ENCODE measurements at regions not wholly inside any gene's neighbourhood (a gene's known extent, or its start where the extent isn't known, plus 50 kb on each side); places are given as distances from the start of the nearest gene placed in this dataset.
A peak's percentile ranks its signal among the peaks of the same experiment; 100 is the strongest.

DNA sequence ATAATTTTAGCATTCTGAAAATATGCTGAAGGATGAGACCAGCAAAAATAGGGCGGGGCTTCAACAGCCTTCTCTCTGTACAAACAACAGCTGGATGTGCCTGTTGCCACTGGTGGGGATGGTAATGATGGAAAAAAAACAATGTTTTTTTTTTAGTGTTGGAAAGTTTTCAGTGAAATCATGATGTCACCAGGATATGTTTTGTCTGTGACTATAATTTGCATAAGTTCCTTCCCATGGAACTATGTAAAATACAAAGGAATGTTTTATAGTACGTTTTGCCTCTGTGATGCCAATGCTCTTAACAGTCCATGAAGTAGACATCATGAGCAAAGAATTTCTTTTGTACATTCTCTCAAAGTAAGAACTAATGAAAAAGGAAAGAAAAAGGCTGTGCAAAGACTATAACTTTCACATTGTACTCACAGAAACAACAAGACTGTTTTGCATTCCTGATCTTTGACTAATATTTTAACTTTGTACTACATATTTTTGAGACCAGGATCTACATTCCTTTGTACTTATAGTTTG, 589.7 kb downstream of the SPRY1 start:
- TF ChIP-seq POLR2A (IDR thresholded peaks at IDR 0.05), result no peak
- TF ChIP-seq POLR2AphosphoS5 (IDR thresholded peaks at IDR 0.05), result peak in 1 of 4 donors; percentile 13
- H3K4me1 ChIP-seq, result peaks cover 0 to 14% (median 6%) of the 10 kb centered on the region in 4 donors
- H3K36me3 ChIP-seq, result no peaks in the 10 kb centered on the region
- DNase-seq, result peak; percentile 88
- no peaks in the 10 kb centered on the region for H3K27me3 ChIP-seq
- H3K27ac ChIP-seq, result peak overlapping the region in 3 of 4 donors; percentile 28 to 64 (median 36)
- H3K9me3 ChIP-seq, result no peaks in the 10 kb centered on the region
- intact Hi-C loops (cut with DNase I), result no loop called here
- WGBS, 2 donors, result 56 to 65% methylated on average over 2 of the region's 2 CpGs
- H3K4me3 ChIP-seq, result no peak overlapping the region

DNA sequence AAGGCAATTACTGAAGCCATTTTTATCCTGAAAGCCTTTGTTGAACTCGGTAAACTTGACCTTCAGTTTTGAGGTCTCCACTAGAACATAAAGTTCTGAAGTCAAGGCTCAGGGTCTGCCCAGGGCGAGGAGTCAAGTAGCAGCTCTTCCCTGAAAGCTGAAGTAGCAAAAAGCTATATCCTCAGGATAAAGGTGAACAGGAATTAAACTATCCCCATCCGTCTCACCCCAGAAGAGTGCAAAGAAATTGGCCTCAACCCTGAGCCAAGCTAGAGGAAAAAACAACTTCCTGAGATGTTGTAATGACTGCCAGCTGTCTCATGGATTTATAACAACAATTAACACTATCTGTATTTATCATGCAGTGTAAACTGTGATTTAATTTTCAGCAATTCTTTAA, 590.8 kb downstream of the SPRY1 start:
- no peaks in the 10 kb centered on the region for H3K27me3 ChIP-seq
- TF ChIP-seq EP300 (IDR thresholded peaks at IDR 0.05), result no peak
- TF ChIP-seq, protein P1, sequence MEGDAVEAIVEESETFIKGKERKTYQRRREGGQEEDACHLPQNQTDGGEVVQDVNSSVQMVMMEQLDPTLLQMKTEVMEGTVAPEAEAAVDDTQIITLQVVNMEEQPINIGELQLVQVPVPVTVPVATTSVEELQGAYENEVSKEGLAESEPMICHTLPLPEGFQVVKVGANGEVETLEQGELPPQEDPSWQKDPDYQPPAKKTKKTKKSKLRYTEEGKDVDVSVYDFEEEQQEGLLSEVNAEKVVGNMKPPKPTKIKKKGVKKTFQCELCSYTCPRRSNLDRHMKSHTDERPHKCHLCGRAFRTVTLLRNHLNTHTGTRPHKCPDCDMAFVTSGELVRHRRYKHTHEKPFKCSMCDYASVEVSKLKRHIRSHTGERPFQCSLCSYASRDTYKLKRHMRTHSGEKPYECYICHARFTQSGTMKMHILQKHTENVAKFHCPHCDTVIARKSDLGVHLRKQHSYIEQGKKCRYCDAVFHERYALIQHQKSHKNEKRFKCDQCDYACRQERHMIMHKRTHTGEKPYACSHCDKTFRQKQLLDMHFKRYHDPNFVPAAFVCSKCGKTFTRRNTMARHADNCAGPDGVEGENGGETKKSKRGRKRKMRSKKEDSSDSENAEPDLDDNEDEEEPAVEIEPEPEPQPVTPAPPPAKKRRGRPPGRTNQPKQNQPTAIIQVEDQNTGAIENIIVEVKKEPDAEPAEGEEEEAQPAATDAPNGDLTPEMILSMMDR (IDR thresholded peaks at IDR 0.05), result no peak
- TF ChIP-seq POLR2A (IDR thresholded peaks at IDR 0.05), result no peak
- no peak for TF ChIP-seq POLR2AphosphoS5 (IDR thresholded peaks at IDR 0.05)
- WGBS, 2 donors, result 64 to 80% methylated on average over 3 of the region's 3 CpGs

DNA sequence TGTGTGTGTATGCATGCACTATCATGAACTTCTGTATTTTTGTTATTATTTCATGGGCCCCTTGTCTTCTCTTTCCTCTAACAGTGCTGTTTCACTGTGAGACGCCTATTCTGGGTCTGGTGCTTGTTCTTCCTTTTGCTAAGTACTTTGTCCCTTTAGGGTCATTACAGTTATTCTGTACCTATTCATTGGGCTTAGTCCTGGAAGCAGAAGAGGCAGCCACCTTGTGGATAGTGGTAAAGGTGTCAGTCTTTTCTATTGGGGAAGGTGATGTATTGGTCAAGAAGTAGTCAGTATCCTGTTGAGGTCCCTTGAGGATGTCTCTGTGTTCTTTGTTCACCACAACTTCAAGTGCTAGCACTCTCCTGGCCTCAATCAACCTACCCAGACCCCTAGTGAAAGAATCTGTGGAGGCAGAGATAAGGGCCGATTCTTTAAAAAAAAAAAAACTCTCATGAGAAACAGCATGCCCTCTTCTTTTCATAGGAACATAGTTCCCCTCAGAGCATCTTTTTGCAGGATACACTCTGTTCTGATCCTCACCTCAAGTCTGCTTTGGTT, 593.8 kb downstream of the SPRY1 start:
- Histone ChIP-seq H3K36me3 (no peaks in the 10 kb centered on the region), H3K9me3 (no peaks in the 10 kb centered on the region), H3K4me1 (peaks cover 0 to 13% (median 6%) of the 10 kb centered on the region in 4 donors), H3K4me3 (no peak overlapping the region), H3K27ac (no peak overlapping the region), H3K27me3 (no peaks in the 10 kb centered on the region)
- intact Hi-C loops (cut with DNase I), result no loop called here
- WGBS, 2 donors, result 63 to 79% methylated on average over 2 of the region's 2 CpGs
- TF ChIP-seq, protein P1 (IDR thresholded peaks at IDR 0.05), result no peak
- TF ChIP-seq EP300 (IDR thresholded peaks at IDR 0.05) (no peak), POLR2A (IDR thresholded peaks at IDR 0.05) (no peak)
- no peak for DNase-seq

More for the DNA sequence above, 590.8 kb downstream of the SPRY1 start:
- H3K9me3 ChIP-seq, result no peaks in the 10 kb centered on the region
- peaks cover 0 to 14% (median 6%) of the 10 kb centered on the region in 4 donors for H3K4me1 ChIP-seq
- H3K27ac ChIP-seq, result peak overlapping the region in 3 of 4 donors; percentile 28 to 64 (median 36)
- no peaks in the 10 kb centered on the region for H3K36me3 ChIP-seq
- no peak overlapping the region for H3K4me3 ChIP-seq
- intact Hi-C loops (cut with DNase I), result no loop called here
- DNase-seq, result no peak

DNA sequence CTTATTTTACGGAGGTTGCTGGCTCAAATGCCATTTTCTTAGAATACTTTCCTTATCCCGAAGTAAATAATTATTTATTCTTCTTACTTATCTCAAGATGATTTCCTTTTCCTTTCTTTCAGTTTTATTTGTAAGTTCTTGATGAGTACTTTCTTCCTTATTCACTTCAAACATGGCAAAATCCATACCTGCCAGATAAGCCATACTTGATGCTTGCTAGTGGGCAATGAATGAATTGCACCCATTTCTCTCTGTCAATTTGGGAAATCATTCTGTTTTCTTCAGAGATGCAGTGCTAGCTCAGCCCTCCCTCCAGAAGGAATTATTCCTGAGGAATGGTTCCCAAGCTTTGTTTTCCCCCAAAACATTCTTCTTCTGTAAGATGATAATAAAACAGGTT, 598.3 kb downstream of the SPRY1 start:
- Histone ChIP-seq H3K9me3 (no peaks in the 10 kb centered on the region), H3K4me3 (no peak overlapping the region), H3K36me3 (no peaks in the 10 kb centered on the region), H3K27me3 (no peaks in the 10 kb centered on the region), H3K4me1 (no peaks in the 10 kb centered on the region), H3K27ac (no peak overlapping the region)
- TF ChIP-seq EP300 (IDR thresholded peaks at IDR 0.05), result no peak
- TF ChIP-seq, protein P1 (IDR thresholded peaks at IDR 0.05), result no peak
- no peak for TF ChIP-seq POLR2A (IDR thresholded peaks at IDR 0.05)
- TF ChIP-seq POLR2AphosphoS5 (IDR thresholded peaks at IDR 0.05), result no peak
- no peak for DNase-seq
- 90 to 94% methylated on average over 2 of the region's 2 CpGs for WGBS, 2 donors
- intact Hi-C loops (cut with DNase I), result no loop called here

DNA sequence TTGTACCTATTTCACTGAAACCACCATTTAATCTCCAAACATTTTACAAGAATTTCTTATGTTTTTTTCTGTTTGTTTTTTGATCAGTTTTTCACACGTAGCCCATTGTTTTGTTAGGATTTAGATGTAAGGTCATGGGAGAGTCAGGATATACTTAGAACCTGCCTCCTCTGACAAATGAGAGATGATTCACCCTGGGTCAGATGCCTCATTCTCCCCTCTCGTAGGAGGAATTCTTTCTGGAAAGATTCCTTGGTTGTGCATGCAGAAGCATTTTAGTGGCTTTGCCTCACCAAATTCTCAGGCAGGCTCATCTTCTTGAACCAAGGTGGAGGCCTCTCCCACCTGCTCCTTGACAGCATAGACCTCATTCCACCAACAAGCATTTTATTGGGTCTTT, 599.3 kb downstream of the SPRY1 start:
- no peak for DNase-seq
- Histone ChIP-seq H3K4me1 (no peaks in the 10 kb centered on the region), H3K9me3 (no peaks in the 10 kb centered on the region), H3K27me3 (no peaks in the 10 kb centered on the region), H3K27ac (no peak overlapping the region), H3K36me3 (no peaks in the 10 kb centered on the region), H3K4me3 (no peak overlapping the region)
- intact Hi-C loops (cut with DNase I), result no loop called here
- WGBS, 2 donors, result 64 to 75% methylated on average over 2 of the region's 2 CpGs
- TF ChIP-seq, protein P1 (IDR thresholded peaks at IDR 0.05), result no peak
- TF ChIP-seq EP300 (IDR thresholded peaks at IDR 0.05), result no peak
- no peak for TF ChIP-seq POLR2A (IDR thresholded peaks at IDR 0.05)
- no peak for TF ChIP-seq POLR2AphosphoS5 (IDR thresholded peaks at IDR 0.05)

Measured in sigmoid colon (tissue), 6 donors.